ENCODE measurements at regions not wholly inside any gene's neighbourhood (a gene's known extent, or its start where the extent isn't known, plus 50 kb on each side); places are given as distances from the start of the nearest gene placed in this dataset.

GRCh38 chr5:110085826-110086225 lies 396.1 kb downstream of the MAN2A1 start:
- DNase-seq, result no peak

GRCh38 chr5:110086658-110087388 lies 397.1 kb downstream of the MAN2A1 start:
- peak; percentile 36 for DNase-seq

GRCh38 chr5:110087829-110088228 lies 398.1 kb downstream of the MAN2A1 start:
- DNase-seq, result no peak

- DNase-seq, result no peak
Measured at GRCh38 chr5:110088676-110089436, 399.1 kb downstream of the MAN2A1 start.

GRCh38 chr5:110092955-110093785 lies 403.4 kb downstream of the MAN2A1 start:
- no peak for DNase-seq

- no peak for DNase-seq
Measured at GRCh38 chr5:110094109-110094508, 404.4 kb downstream of the MAN2A1 start.

GRCh38 chr5:110094548-110094947 lies 404.8 kb downstream of the MAN2A1 start:
- DNase-seq, result no peak

DNA sequence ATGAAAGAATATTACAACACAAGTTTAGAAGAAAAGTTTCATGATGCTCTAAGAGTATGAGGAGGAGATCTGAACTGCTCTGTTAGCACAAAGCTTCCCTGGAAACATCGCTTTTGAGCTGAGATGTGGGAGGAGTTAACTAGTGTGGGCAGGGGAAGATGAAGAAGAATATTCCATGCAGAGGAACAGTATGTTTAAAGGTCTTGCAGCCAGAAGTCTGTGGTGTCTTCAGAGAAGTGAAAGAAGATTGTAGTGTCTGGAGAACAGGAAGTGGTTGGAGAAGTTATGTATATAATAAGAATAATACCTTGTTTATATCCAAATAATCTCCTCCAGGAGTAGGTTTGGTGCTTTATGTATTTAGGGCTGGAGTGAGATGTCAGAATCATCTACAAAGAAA lies 406.7 kb downstream of the MAN2A1 start:
- peak; percentile 6 for DNase-seq

DNA sequence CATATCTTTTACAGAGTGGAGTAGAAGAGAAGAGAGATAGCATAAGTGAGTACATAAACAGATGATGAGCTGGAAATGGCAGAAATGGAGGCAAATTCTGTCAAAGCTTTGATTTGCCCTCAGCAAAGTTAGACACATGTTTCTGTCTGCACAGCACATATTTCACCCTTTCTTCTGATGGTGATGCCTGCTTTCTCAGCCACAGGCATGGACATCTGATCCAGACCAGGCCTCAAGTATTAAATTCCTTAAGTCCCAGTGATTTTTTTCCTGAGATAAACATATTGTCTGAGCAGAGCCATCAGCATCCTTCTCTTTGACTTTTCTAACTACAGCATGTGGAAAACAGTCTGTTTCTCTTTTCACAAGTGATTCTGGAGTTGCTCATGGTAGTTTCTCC lies 409.8 kb downstream of the MAN2A1 start:
- DNase-seq, result no peak

- DNase-seq, result no peak
Measured at GRCh38 chr5:110103081-110103480, 413.4 kb downstream of the MAN2A1 start.

- no peak for DNase-seq
Measured at GRCh38 chr5:110104060-110104725, 414.5 kb downstream of the MAN2A1 start.

DNA sequence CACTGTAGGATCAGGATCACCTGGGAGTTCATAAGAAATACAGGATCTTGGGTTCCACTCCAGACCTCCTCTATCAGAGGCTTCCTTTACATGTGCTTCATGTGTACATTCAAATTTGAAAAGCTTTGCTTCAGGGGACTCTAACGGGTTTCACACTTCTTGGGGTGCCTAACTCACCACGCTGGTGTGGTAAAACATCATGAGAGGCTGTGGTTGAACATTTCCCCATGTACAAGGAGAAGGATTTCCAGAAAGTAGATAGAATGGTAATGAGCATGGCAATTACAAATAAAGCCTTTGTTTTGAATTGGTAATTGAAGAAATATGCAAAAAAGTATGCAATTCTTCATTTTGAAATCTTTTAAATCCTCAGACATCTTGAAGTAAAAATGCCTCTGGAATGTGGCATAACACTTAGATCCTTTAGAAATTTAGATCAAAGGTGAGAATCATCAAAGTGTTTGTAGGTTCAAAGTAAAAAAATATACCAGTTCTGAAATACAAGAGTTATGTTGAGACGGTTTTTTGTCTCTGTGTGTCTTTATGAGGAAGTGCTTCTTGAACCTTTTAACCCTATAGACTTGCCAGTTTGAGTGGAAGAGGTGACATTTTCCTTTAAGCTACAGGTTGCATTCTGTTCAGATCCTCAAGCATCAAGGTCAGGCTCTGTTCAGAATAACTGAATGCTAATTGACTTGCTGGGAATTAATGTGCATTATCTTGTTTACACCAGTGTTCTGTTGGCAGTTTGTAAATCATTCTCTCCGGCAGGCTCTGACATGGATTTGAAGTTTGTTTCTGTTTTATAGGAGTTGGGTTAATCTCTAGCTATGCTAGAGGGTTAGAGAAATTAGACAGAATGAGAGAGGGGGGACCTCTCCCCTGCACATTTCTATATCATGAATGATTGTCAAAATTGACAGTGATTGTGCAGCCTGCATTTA lies 415.3 kb downstream of the MAN2A1 start:
- DNase-seq, result no peak

- peak; percentile 4 for DNase-seq
Measured at GRCh38 chr5:110105692-110106091, 416.0 kb downstream of the MAN2A1 start.

DNA sequence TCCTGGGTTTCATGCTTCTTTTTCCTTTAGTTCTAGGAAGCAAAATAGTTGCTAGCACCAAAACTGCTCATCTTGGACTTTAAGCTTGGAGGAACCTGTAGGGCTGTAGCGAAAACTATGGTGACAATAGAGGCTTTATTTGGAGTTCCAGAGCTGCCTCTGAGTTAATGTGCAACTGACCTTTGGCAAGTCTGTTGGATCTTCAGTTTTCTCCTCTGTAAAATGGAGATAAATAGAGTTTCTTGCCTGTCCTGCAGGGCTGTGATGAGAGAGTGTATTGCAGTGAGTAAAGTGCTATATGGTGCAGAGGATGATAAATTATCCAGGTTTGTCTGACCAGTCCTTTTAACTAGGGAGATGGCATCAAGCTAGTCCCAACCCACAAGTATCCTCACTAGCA lies 417.0 kb downstream of the MAN2A1 start:
- DNase-seq, result no peak

- no peak for DNase-seq
Measured at GRCh38 chr5:110108520-110108919, 418.8 kb downstream of the MAN2A1 start.

DNA sequence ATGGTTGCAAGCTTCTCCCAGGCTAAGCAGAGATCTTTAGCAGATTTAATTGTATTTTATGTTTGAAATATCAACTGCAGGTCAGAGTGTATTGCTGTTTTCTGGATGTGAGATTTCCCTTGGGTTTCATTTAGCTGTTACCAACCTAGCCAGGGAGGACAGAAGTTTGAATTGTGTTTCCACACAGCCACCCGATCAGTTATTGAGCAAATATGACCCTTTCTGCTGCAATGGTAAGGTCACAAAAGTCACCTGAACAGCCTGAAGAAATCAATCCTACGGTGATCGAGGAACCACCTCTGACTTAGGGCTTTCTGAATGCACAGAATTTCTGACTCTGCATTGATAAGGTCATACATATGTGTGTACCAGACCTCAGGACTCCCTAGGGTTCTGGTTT lies 419.9 kb downstream of the MAN2A1 start:
- no peak for DNase-seq

DNA sequence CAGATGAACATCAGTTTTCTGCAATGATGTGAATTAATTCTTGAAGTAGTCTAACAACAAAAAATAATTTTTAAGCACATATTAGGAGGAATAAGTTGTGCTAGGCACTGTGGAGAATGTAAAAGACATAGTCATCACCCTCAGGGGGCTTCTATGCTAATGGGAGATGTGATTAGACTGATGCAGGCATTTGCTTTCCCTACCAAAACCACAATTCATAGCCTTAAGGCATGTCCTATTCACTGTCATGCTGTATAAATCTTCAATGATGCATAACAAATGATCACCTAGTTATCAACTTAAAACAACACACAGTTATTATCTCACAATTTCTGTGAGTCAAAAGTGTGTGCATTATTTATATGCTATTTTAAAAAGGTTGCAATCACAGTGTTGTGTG lies 422.6 kb downstream of the MAN2A1 start:
- DNase-seq, result no peak

DNA sequence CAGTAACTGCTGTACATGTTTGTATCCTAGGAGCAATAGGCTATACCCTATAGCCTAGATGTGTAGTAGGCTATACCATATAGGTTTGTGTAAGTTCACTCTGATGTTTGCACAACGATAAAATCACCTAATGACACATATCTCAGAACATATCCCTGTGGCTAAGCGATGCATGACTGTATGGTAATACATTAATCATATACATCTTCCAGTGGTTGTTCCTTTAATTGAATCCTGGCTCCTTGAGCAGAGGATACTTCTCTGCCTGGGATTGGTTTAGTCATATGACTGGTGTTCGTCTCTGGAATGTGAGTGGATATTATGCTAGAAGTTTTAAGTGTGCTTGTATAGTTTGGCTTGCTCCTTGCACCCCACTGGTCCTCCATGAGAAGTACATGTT lies 425.8 kb downstream of the MAN2A1 start:
- no peak for DNase-seq

- DNase-seq, result no peak
Measured at GRCh38 chr5:110116539-110116938, 426.8 kb downstream of the MAN2A1 start.

DNA sequence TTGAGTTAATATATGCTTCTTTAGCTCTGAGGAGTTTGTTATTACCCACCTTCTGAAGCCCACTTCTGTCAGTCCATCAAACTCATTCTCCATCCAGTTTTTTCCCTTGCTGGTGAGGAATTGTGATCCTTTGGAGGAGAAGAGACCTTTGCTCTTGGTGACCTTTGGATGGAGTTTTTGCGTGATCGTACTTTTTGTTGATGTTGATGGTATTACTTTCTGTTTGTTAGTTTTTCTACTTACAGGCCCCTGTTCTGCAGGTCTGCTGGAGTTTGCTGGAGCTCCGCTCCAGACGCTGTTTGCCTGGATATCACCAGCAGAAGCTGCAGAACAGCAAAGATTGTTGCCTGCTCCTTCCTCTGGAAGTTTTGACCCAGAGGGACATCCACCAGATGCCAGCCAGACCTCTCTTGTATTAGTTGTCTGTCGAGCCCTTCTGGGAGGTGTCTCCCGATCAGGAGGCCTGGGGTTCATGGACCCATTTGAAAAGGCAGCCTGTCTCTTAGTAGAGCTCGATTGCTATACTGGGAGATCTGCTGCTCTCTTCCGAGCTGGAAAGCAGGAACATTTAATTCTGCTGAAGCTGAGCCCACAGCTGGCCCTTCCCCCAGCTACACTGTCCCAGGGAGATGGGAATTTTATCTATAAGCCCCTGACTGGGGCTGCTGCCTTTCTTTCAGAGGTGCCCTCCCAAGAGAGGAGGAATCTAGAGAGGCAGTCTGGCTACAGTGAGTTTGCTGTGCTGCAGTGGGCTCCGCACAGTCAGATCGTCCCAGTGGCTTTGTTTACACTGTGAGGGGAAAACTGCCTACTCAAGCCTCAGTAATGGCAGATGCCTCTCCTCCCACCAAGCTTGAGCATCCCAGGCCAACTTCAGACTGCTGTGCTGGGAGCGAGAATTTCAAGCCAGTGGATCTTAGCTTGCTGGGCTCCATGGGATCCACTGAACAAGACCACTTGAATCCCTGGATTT lies 445.5 kb downstream of the MAN2A1 start:
- DNase-seq, result no peak

GRCh38 chr5:110150199-110150598 lies 460.5 kb downstream of the MAN2A1 start:
- no peak for DNase-seq

Measured in midbrain (tissue), 1 donor.